Superior temporal gyrus (tissue), 1 donor: ENCODE measurements at regions not wholly inside any gene's neighbourhood (a gene's known extent, or its start where the extent isn't known, plus 50 kb on each side); places are given as distances from the start of the nearest gene placed in this dataset.
"Not testable (repeated sequence)": the region's sequence is repeated elsewhere in the genome, so short reads cannot be mapped to it uniquely, and the experiment has no call there.

Source experiments
- DNase-seq: peaks from one replicate; pipeline ENCODE4 v3.0.0-alpha.2; 2016; ENCODE audit errors: extremely low spot score

- DNase-seq, result no peak
Observed at GRCh38 chr7:49669692-49670260, 103.7 kb upstream of the VWC2 start.

- no peak for DNase-seq
Observed at GRCh38 chr7:49670991-49671390, 102.4 kb upstream of the VWC2 start.

GRCh38 chr7:49692516-49692915 lies 80.9 kb upstream of the VWC2 start:
- no peak for DNase-seq

- no peak for DNase-seq
Observed at GRCh38 chr7:49695971-49696370, 77.5 kb upstream of the VWC2 start.

- no peak for DNase-seq
Observed at GRCh38 chr7:49700841-49701240, 72.6 kb upstream of the VWC2 start.

GRCh38 chr7:49702099-49702498 lies 71.3 kb upstream of the VWC2 start:
- DNase-seq, result no peak

- DNase-seq, result no peak
Observed at GRCh38 chr7:49703337-49703736, 70.1 kb upstream of the VWC2 start.

GRCh38 chr7:49703881-49704280 lies 69.6 kb upstream of the VWC2 start:
- DNase-seq, result no peak

- DNase-seq, result no peak
Observed at GRCh38 chr7:49706106-49706505, 67.3 kb upstream of the VWC2 start.

- peak; percentile 15 for DNase-seq
Observed at GRCh38 chr7:49707891-49708290, 65.5 kb upstream of the VWC2 start.

- no peak for DNase-seq
Observed at GRCh38 chr7:49708590-49708989, 64.8 kb upstream of the VWC2 start.

GRCh38 chr7:49711072-49711723 lies 62.2 kb upstream of the VWC2 start:
- DNase-seq, result not testable (repeated sequence)

- DNase-seq, result no peak
Observed at GRCh38 chr7:49714182-49714581, 59.3 kb upstream of the VWC2 start.

- no peak for DNase-seq
Observed at GRCh38 chr7:49715486-49715885, 58.0 kb upstream of the VWC2 start.

- DNase-seq, result no peak
Observed at GRCh38 chr7:49717547-49717946, 55.9 kb upstream of the VWC2 start.

- no peak for DNase-seq
Observed at GRCh38 chr7:49718760-49719159, 54.7 kb upstream of the VWC2 start.

GRCh38 chr7:49721441-49721840 lies 52.0 kb upstream of the VWC2 start:
- DNase-seq, result no peak
